BE2C (cell line): ENCODE measurements at regions not wholly inside any gene's neighbourhood (a gene's known extent, or its start where the extent isn't known, plus 50 kb on each side); places are given as distances from the start of the nearest gene placed in this dataset.

ENCODE experiments used
- DNase-seq: peaks from one replicate; pipeline ENCODE4 v3.0.0-alpha.2; 2020
- H3K27me3 ChIP-seq: fragments of 250-450 bp; sonication (Bioruptor Pico); 2 replicates; pipeline ENCODE4 v1.5.1; 2020; ENCODE audit warnings: mild to moderate bottlenecking
- H3K36me3 ChIP-seq: fragments of 250-450 bp; sonication (Bioruptor Pico); 2 replicates; pipeline ENCODE4 v1.5.1; 2020; ENCODE audit warnings: mild to moderate bottlenecking
- H3K4me1 ChIP-seq: fragments of 250-450 bp; sonication (Bioruptor Pico); 2 replicates; pipeline ENCODE4 v1.5.1; 2020
- H3K4me3 ChIP-seq: 2 replicates; pipeline ENCODE4 v1.5.1; 2011; ENCODE audit warnings: low read depth, low read length
- H3K9me3 ChIP-seq: fragments of 250-450 bp; sonication (Bioruptor Pico); 2 replicates; pipeline ENCODE4 v1.5.1; 2020
- CTCF ChIP-seq: IDR thresholded peaks from 2 replicates; pipeline ENCODE4 v1.5.1; 2012; ENCODE audit warnings: mild to moderate bottlenecking, low read depth, low read length

GRCh38 chr6:44685213-44685612 is 297.7 kb downstream of the CDC5L start:
- no peak for DNase-seq
- no peak for TF ChIP-seq CTCF
- H3K36me3 ChIP-seq, result no peaks in the 10 kb centered on the region
- no peaks in the 10 kb centered on the region for H3K9me3 ChIP-seq
- no peaks in the 10 kb centered on the region; the same call in 1 of the 2 replicates for H3K27me3 ChIP-seq
- H3K4me3 ChIP-seq, result no peak overlapping the region
- no peaks in the 10 kb centered on the region for H3K4me1 ChIP-seq

GRCh38 chr6:44696099-44696498 is 308.6 kb downstream of the CDC5L start:
- Histone ChIP-seq H3K4me1 (no peaks in the 10 kb centered on the region), H3K4me3 (no peak overlapping the region), H3K27me3 (no peaks in the 10 kb centered on the region; the same call in 1 of the 2 replicates), H3K9me3 (no peaks in the 10 kb centered on the region), H3K36me3 (no peaks in the 10 kb centered on the region)
- no peak for TF ChIP-seq CTCF
- DNase-seq, result no peak

- H3K36me3 ChIP-seq, result no peaks in the 10 kb centered on the region
- H3K4me1 ChIP-seq, result no peaks in the 10 kb centered on the region
- TF ChIP-seq CTCF, result no peak
- H3K9me3 ChIP-seq, result no peaks in the 10 kb centered on the region
- no peaks in the 10 kb centered on the region; the same call in 1 of the 2 replicates for H3K27me3 ChIP-seq
- DNase-seq, result no peak
- no peak overlapping the region for H3K4me3 ChIP-seq
Observed at GRCh38 chr6:44696686-44697085, 309.2 kb downstream of the CDC5L start.

- Histone ChIP-seq H3K36me3 (no peaks in the 10 kb centered on the region), H3K27me3 (no peaks in the 10 kb centered on the region; the same call in 1 of the 2 replicates), H3K9me3 (no peaks in the 10 kb centered on the region), H3K4me1 (no peaks in the 10 kb centered on the region), H3K4me3 (no peak overlapping the region)
- no peak for DNase-seq
- TF ChIP-seq CTCF, result no peak
Observed at GRCh38 chr6:44697327-44697726, 309.8 kb downstream of the CDC5L start.

- H3K4me1 ChIP-seq, result no peaks in the 10 kb centered on the region
- DNase-seq, result no peak
- no peaks in the 10 kb centered on the region for H3K27me3 ChIP-seq
- no peak overlapping the region for H3K4me3 ChIP-seq
- no peaks in the 10 kb centered on the region for H3K9me3 ChIP-seq
- no peak for TF ChIP-seq CTCF
- no peaks in the 10 kb centered on the region for H3K36me3 ChIP-seq
Observed at GRCh38 chr6:44698602-44699001, 311.1 kb downstream of the CDC5L start.

GRCh38 chr6:44699082-44699481 is 311.6 kb downstream of the CDC5L start:
- no peak for DNase-seq
- H3K4me1 ChIP-seq, result no peaks in the 10 kb centered on the region
- H3K9me3 ChIP-seq, result no peaks in the 10 kb centered on the region
- no peaks in the 10 kb centered on the region for H3K36me3 ChIP-seq
- no peak overlapping the region for H3K4me3 ChIP-seq
- H3K27me3 ChIP-seq, result no peaks in the 10 kb centered on the region
- no peak for TF ChIP-seq CTCF
